ENCODE measurements at regions not wholly inside any gene's neighbourhood (a gene's known extent, or its start where the extent isn't known, plus 50 kb on each side); places are given as distances from the start of the nearest gene placed in this dataset.
A peak's percentile ranks its signal among the peaks of the same experiment; 100 is the strongest.
"Not testable (repeated sequence)": the region's sequence is repeated elsewhere in the genome, so short reads cannot be mapped to it uniquely, and the experiment has no call there.

- no peak for DNase-seq (ENCODE audit: low read depth)
These were observed 129.7 kb downstream of the EPC1 start for GRCh38 chr10:32217216-32217615.

- DNase-seq (ENCODE audit: low read depth): not testable (repeated sequence)
These were observed 133.1 kb downstream of the EPC1 start for GRCh38 chr10:32213838-32214237.

- DNase-seq (ENCODE audit: low read depth): no peak
These were observed 136.0 kb downstream of the EPC1 start for GRCh38 chr10:32211046-32211363.

- DNase-seq (ENCODE audit: low read depth): no peak
These were observed 136.5 kb downstream of the EPC1 start for GRCh38 chr10:32210306-32211045.

- DNase-seq (ENCODE audit: low read depth): not testable (repeated sequence)
These were observed 139.0 kb downstream of the EPC1 start for GRCh38 chr10:32208005-32208404.

- DNase-seq (ENCODE audit: low read depth): peak; percentile 36
These were observed 139.4 kb downstream of the EPC1 start for GRCh38 chr10:32207544-32207943.

- no peak for DNase-seq (ENCODE audit: low read depth)
These were observed 141.3 kb downstream of the EPC1 start for GRCh38 chr10:32205670-32206069.

- no peak for DNase-seq (ENCODE audit: low read depth)
These were observed 142.4 kb downstream of the EPC1 start for GRCh38 chr10:32204606-32205005.

- DNase-seq (ENCODE audit: low read depth): no peak
These were observed 143.6 kb upstream of the KIF5B start for GRCh38 chr10:32199714-32200394.

GRCh38 chr10:32197423-32197822 is 141.2 kb upstream of the KIF5B start:
- no peak for DNase-seq (ENCODE audit: low read depth)

GRCh38 chr10:32190890-32191491 is 134.8 kb upstream of the KIF5B start:
- DNase-seq (ENCODE audit: low read depth): no peak

GRCh38 chr10:32189400-32190084 is 133.3 kb upstream of the KIF5B start:
- DNase-seq (ENCODE audit: low read depth): no peak

GRCh38 chr10:32188601-32189000 is 132.4 kb upstream of the KIF5B start:
- DNase-seq (ENCODE audit: low read depth): not testable (repeated sequence)

- no peak for DNase-seq (ENCODE audit: low read depth)
These were observed 131.5 kb upstream of the KIF5B start for GRCh38 chr10:32187686-32188085.

- not testable (repeated sequence) for DNase-seq (ENCODE audit: low read depth)
These were observed 127.4 kb upstream of the KIF5B start for GRCh38 chr10:32183652-32184051.

- DNase-seq (ENCODE audit: low read depth): no peak
These were observed 126.3 kb upstream of the KIF5B start for GRCh38 chr10:32182476-32182875.

- no peak for DNase-seq (ENCODE audit: low read depth)
These were observed 124.4 kb upstream of the KIF5B start for GRCh38 chr10:32180390-32181280.

GRCh38 chr10:32179836-32180235 is 123.6 kb upstream of the KIF5B start:
- no peak for DNase-seq (ENCODE audit: low read depth)

GRCh38 chr10:32177594-32177993 is 121.4 kb upstream of the KIF5B start:
- DNase-seq (ENCODE audit: low read depth): not testable (repeated sequence)

- DNase-seq (ENCODE audit: low read depth): no peak
These were observed 119.4 kb upstream of the KIF5B start for GRCh38 chr10:32175629-32176028.

- DNase-seq (ENCODE audit: low read depth): no peak
These were observed 118.2 kb upstream of the KIF5B start for GRCh38 chr10:32174349-32174893.

All from activated T-cell treated with anti-CD3 and anti-CD28 coated beads for 24 hours (primary cell).